SK-N-SH treated with all-trans-retinoic acid at 6 μM for 48 hours (cell line): ENCODE measurements at regions not wholly inside any gene's neighbourhood (a gene's known extent, or its start where the extent isn't known, plus 50 kb on each side); places are given as distances from the start of the nearest gene placed in this dataset.

Experiments used
- ARNTL ChIP-seq: fragments of 450-650 bp; formaldehyde crosslinking; IDR thresholded peaks from 2 replicates; pipeline ENCODE4 v1.5.0; 2020; ENCODE audit warnings: low read depth, mild to moderate bottlenecking, moderate library complexity, borderline replicate concordance
- CREB5 ChIP-seq: fragments of 250-450 bp; sonication (Bioruptor Pico); IDR thresholded peaks from 2 replicates; pipeline ENCODE4 v1.5.1; 2020; ENCODE audit warnings: low read depth, mild to moderate bottlenecking, moderate library complexity
- CSRNP3 ChIP-seq: fragments of 250-450 bp; sonication (Bioruptor Pico); IDR thresholded peaks from 2 replicates; pipeline ENCODE4 v1.5.1; 2021; ENCODE audit warnings: mild to moderate bottlenecking, moderate library complexity
- ISL1 ChIP-seq: fragments of 250-450 bp; sonication (Bioruptor Pico); IDR thresholded peaks from 2 replicates; pipeline ENCODE4 v2.1.2; 2022; ENCODE audit warnings: mild to moderate bottlenecking, moderate library complexity
- OSR1 ChIP-seq: fragments of 250-450 bp; sonication (Bioruptor Pico); IDR thresholded peaks from 2 replicates; pipeline ENCODE4 v1.8.0; 2022; ENCODE audit warnings: moderate library complexity, mild to moderate bottlenecking, inconsistent platforms
- PATZ1 ChIP-seq: fragments of 250-450 bp; sonication (Bioruptor Pico); IDR thresholded peaks from 2 replicates; pipeline ENCODE4 v1.8.0; 2020; ENCODE audit warnings: mild to moderate bottlenecking, moderate library complexity, borderline replicate concordance
- ZFP3 ChIP-seq: fragments of 250-450 bp; sonication (Bioruptor Pico); IDR thresholded peaks from 2 replicates; pipeline ENCODE4 v1.5.0; 2020; ENCODE audit warnings: mild to moderate bottlenecking, moderate library complexity
- ZFP30 ChIP-seq: fragments of 450-650 bp; formaldehyde crosslinking; IDR thresholded peaks from 2 replicates; pipeline ENCODE4 v1.5.0; 2022; ENCODE audit warnings: mild to moderate bottlenecking, moderate library complexity
- ZNF8 ChIP-seq: fragments of 450-650 bp; formaldehyde crosslinking; IDR thresholded peaks from 2 replicates; pipeline ENCODE4 v1.5.0; 2020; ENCODE audit warnings: mild to moderate bottlenecking, moderate library complexity

GRCh38 chr9:696332-697323, 144.9 kb upstream of the DMRT1 start:
- TF ChIP-seq PATZ1 (CRISPR knock-in tag) (no peak), ZFP30 (CRISPR knock-in tag) (no peak), CREB5 (CRISPR knock-in tag) (no peak), ZFP3 (no peak), ARNTL (CRISPR knock-in tag) (no peak), OSR1 (CRISPR knock-in tag) (no peak), CSRNP3 (no peak), ISL1 (CRISPR knock-in tag) (no peak), ZNF8 (CRISPR knock-in tag) (no peak)
